ENCODE measurements at regions not wholly inside any gene's neighbourhood (a gene's known extent, or its start where the extent isn't known, plus 50 kb on each side); places are given as distances from the start of the nearest gene placed in this dataset.
"Not testable (repeated sequence)": the region's sequence is repeated elsewhere in the genome, so short reads cannot be mapped to it uniquely, and the experiment has no call there.

DNA sequence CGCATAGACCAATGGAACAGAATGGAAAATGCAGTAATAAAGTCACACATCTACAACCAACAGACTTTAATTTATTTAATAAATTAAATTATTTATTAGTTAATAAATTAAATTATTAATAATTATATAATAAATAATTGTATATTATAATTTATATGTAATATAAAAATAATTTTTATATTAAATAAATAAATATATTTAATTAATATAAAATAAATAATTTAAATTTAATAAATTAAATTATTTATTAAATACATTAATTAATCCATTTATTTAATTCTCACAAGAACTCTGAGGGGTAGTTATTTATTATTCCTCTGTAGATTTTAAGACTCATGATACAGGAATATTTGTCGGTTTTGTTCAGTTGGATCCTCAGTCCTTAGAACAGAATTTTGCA is 176.1 kb upstream of the ADAMTS19 start:
- Histone ChIP-seq H3K4me3 (ENCODE audit: low read depth, low read length) (no peak overlapping the region), H3K36me3 (ENCODE audit: control insufficient read depth, insufficient read depth, low read length) (no peaks in the 10 kb centered on the region), H3K27me3 (ENCODE audit: control insufficient read depth, insufficient read depth, low read length) (no peaks in the 10 kb centered on the region)
- CTCF ChIA-PET: no interaction called here
- POLR2A ChIA-PET: no interaction called here
- TF ChIP-seq, protein P1, sequence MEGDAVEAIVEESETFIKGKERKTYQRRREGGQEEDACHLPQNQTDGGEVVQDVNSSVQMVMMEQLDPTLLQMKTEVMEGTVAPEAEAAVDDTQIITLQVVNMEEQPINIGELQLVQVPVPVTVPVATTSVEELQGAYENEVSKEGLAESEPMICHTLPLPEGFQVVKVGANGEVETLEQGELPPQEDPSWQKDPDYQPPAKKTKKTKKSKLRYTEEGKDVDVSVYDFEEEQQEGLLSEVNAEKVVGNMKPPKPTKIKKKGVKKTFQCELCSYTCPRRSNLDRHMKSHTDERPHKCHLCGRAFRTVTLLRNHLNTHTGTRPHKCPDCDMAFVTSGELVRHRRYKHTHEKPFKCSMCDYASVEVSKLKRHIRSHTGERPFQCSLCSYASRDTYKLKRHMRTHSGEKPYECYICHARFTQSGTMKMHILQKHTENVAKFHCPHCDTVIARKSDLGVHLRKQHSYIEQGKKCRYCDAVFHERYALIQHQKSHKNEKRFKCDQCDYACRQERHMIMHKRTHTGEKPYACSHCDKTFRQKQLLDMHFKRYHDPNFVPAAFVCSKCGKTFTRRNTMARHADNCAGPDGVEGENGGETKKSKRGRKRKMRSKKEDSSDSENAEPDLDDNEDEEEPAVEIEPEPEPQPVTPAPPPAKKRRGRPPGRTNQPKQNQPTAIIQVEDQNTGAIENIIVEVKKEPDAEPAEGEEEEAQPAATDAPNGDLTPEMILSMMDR (IDR thresholded peaks at IDR 0.05; ENCODE audit: insufficient read depth, low read depth, low read length): no peak
- DNase-seq (ENCODE audit: low read depth): no peak

DNA sequence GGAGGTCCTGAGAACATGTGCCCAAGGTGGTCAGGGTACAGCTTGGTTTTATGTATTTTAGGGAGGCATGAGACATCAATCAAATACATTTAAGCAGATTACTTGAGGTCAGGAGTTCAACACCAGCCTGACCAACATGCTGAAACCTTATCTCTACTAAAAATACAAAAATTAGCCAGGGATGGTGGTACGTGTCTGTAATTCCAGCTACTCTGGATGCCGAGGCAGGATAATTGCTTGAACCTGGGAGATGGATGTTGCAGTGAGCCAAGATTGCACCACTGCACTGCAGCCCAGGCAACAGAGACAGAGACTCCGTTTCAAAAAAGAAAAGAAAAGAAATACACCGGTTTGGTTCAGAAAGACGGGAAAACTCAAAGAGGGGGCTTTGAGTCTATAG is 165.9 kb upstream of the ADAMTS19 start:
- H3K4me3 ChIP-seq (ENCODE audit: low read depth, low read length); CTCF ChIA-PET; DNase-seq (ENCODE audit: low read depth); H3K36me3 ChIP-seq (ENCODE audit: control insufficient read depth, insufficient read depth, low read length); POLR2A ChIA-PET; H3K27me3 ChIP-seq (ENCODE audit: control insufficient read depth, insufficient read depth, low read length): not testable (repeated sequence)

GRCh38 chr5:129306725-129307124 is 153.4 kb upstream of the ADAMTS19 start:
- TF ChIP-seq, protein P1 (IDR thresholded peaks at IDR 0.05; ENCODE audit: insufficient read depth, low read depth, low read length): no peak
- Histone ChIP-seq H3K4me3 (ENCODE audit: low read depth, low read length) (no peak overlapping the region), H3K36me3 (ENCODE audit: control insufficient read depth, insufficient read depth, low read length) (no peaks in the 10 kb centered on the region), H3K27me3 (ENCODE audit: control insufficient read depth, insufficient read depth, low read length) (no peaks in the 10 kb centered on the region)
- DNase-seq (ENCODE audit: low read depth): no peak
- POLR2A ChIA-PET: no interaction called here
- CTCF ChIA-PET: no interaction called here

DNA sequence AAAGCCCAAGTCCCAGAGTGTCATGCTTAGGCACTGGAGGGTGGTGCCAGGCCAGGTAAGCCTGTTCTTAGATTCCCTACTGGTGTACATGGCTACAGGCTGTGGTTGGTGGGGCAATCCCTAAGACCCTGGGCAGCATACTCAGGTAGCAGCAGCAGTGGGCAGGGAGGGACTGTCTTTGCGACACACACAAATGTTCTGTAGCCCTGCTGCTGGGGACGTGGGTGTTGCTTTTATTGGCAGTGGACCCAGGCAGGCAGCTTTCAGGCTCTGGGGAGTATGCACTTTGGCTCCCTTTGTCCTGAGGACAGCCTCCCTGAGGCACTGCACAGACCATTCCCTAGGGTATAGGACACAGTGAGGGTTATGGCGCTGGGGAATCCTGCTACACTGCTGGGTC is 137.1 kb upstream of the ADAMTS19 start:
- CTCF ChIA-PET: no interaction called here
- TF ChIP-seq, protein P1 (IDR thresholded peaks at IDR 0.05; ENCODE audit: insufficient read depth, low read depth, low read length): no peak
- POLR2A ChIA-PET: no interaction called here
- DNase-seq (ENCODE audit: low read depth): no peak
- no peaks in the 10 kb centered on the region for H3K36me3 ChIP-seq (ENCODE audit: control insufficient read depth, insufficient read depth, low read length)
- H3K27me3 ChIP-seq (ENCODE audit: control insufficient read depth, insufficient read depth, low read length): no peaks in the 10 kb centered on the region
- H3K4me3 ChIP-seq (ENCODE audit: low read depth, low read length): no peak overlapping the region

DNA sequence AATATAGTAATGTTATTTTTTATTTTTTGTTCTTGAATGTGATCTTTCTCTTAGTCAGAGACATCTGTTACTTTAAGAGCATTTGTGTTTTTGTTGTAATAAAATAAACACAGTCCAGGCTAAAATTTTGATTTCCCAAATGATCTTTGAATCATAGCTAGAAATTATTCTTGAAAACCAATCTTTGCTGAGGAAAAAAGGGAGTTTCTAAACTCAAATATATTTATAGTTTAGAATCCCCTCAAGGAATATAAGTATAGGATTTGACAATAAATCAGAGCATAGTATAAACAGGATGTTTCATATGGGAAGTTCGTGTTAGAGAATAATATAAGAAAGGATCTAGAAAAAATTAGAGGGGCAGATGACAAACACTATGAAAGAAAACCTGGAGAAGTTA is 118.8 kb upstream of the ADAMTS19 start:
- no peaks in the 10 kb centered on the region for H3K36me3 ChIP-seq (ENCODE audit: control insufficient read depth, insufficient read depth, low read length)
- no peak overlapping the region for H3K4me3 ChIP-seq (ENCODE audit: low read depth, low read length)
- no peak for DNase-seq (ENCODE audit: low read depth)
- ChIA-PET CTCF (no interaction called here), POLR2A (no interaction called here)
- H3K27me3 ChIP-seq (ENCODE audit: control insufficient read depth, insufficient read depth, low read length): no peaks in the 10 kb centered on the region
- TF ChIP-seq, protein P1 (IDR thresholded peaks at IDR 0.05; ENCODE audit: insufficient read depth, low read depth, low read length): no peak

GRCh38 chr5:129342796-129343195 is 117.3 kb upstream of the ADAMTS19 start:
- ChIA-PET CTCF (no interaction called here), POLR2A (no interaction called here)
- TF ChIP-seq, protein P1 (IDR thresholded peaks at IDR 0.05; ENCODE audit: insufficient read depth, low read depth, low read length): no peak
- Histone ChIP-seq H3K36me3 (ENCODE audit: control insufficient read depth, insufficient read depth, low read length) (no peaks in the 10 kb centered on the region), H3K4me3 (ENCODE audit: low read depth, low read length) (no peak overlapping the region), H3K27me3 (ENCODE audit: control insufficient read depth, insufficient read depth, low read length) (no peaks in the 10 kb centered on the region)
- no peak for DNase-seq (ENCODE audit: low read depth)

All from BJ (cell line).